VCaP (cell line): ENCODE measurements at regions not wholly inside any gene's neighbourhood (a gene's known extent, or its start where the extent isn't known, plus 50 kb on each side); places are given as distances from the start of the nearest gene placed in this dataset.

Experiments used
- H3K27ac ChIP-seq: fragments of 450-650 bp; 2 replicates; pipeline ENCODE4 v1.5.1; 2017
- CTCF ChIP-seq: fragments of 450-650 bp; conservative IDR thresholded peaks from 2 replicates; pipeline ENCODE4 v1.5.1; 2017; ENCODE audit warnings: mild to moderate bottlenecking, moderate library complexity

DNA sequence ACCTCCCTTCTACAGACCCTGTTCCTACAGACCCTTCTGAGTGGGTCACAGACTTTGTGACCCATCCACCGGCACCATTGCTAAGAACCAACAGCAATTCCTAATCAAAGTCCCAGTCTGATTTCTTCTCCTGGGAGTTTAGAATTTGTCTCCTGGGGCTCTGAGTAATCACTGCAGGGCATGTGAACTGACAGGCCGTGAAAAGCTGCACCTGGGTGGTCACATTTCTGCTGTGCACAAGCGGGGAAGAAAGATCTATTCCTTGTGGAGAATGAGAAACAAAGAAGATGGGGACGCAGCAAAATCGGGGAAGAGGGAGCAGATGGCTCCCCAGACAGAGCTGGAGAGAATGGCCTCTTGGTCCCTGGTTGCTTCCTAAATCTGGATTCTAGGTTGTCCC is 151.0 kb downstream of the ARL4C start:
- no peak overlapping the region for H3K27ac ChIP-seq
- TF ChIP-seq CTCF: no peak

- TF ChIP-seq CTCF: no peak
- H3K27ac ChIP-seq: no peak overlapping the region
These were observed 152.9 kb downstream of the ARL4C start for GRCh38 chr2:234344012-234344411.

DNA sequence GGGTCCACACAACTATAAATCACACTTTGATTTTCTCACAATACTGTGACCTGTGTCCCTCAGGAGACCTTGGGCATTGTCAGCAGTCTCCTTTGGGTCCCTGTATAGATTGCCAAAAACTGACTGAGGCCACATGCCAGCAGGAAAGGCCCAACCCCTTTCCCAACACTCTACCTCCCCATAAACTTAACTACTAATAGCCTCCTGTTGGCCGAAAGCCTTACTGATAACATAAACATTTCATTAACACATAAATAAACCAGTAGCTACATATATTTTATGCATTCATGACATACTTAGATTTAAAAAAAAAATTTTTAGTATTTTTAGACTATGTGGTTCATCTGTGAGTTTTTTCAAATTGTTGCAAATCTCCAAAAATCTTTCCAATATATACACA is 153.5 kb downstream of the ARL4C start:
- TF ChIP-seq CTCF: no peak
- no peak overlapping the region for H3K27ac ChIP-seq

DNA sequence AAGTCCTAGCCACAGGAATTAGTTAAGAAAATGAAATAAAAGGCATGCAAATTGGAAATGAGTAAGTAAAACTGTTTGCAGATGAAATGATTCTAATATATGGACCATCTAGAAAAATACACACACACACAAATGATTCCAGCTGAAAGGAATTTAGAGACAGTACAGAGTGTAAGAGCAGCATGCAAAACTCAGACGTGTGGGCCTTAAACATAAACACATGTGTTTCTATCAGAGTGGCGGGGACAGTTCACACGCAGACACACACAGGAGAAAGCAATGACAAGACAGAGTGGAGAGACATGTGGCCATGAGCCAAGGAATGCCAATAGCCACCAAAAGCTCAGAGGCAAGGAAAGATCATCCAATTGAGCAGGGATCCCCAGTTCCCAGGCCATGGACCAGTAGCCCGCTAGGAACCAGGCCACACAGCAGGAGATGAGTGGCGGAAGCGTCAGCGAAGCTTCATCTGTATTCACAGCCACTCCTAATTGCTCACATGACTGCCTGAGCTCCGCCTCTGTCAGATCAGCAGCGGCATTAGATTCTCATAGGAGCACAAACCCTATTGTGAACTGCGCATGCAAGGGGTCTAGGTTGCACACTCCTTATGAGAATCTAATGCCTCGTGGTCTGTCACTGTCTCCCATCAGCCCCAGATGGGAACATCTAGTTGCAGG is 155.4 kb downstream of the ARL4C start:
- no peak overlapping the region for H3K27ac ChIP-seq
- TF ChIP-seq CTCF: no peak

DNA sequence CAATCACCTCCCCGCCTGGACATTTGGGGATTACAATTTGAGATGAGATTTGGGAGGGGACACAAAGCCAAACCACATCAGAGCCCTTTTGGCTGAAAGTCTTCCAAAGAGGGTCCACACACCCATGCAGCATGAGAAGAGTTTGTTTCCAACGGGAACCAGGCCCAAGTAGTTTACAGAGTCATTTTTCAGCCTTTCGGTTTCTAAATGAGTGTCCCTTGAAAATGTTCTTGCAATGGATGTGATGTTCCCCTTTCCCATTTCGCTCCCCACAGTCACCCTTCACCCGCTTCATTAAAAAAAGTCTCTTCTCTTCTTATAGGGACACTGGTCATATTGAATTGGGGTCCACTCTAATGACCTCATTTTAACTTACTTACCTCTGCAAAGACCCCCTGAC is 157.4 kb downstream of the ARL4C start:
- no peak overlapping the region for H3K27ac ChIP-seq

GRCh38 chr2:234339011-234339410 is 157.9 kb downstream of the ARL4C start:
- no peak for TF ChIP-seq CTCF
- no peak overlapping the region for H3K27ac ChIP-seq

More for the DNA sequence above, 157.4 kb downstream of the ARL4C start:
- no peak for TF ChIP-seq CTCF

GRCh38 chr2:234335661-234336228 is 161.1 kb downstream of the ARL4C start:
- TF ChIP-seq CTCF: no peak
- peak overlapping the region; percentile 64 for H3K27ac ChIP-seq
